ENCODE measurements at regions not wholly inside any gene's neighbourhood (a gene's known extent, or its start where the extent isn't known, plus 50 kb on each side); places are given as distances from the start of the nearest gene placed in this dataset.

GRCh38 chr2:209239585-209239938 is 184.3 kb upstream of the MAP2 start:
- TF ChIP-seq CTCF (IDR thresholded peaks at IDR 0.05; ENCODE audit: poor library complexity) = no peak
- TF ChIP-seq EZH2 (IDR thresholded peaks at IDR 0.05; ENCODE audit: borderline replicate concordance) = no peak
- no peak for TF ChIP-seq EZH2phosphoT487 (IDR thresholded peaks at IDR 0.05; ENCODE audit: low read depth, severe bottlenecking, unreplicated experiment)
